ENCODE measurements at regions not wholly inside any gene's neighbourhood (a gene's known extent, or its start where the extent isn't known, plus 50 kb on each side); places are given as distances from the start of the nearest gene placed in this dataset.

DNA sequence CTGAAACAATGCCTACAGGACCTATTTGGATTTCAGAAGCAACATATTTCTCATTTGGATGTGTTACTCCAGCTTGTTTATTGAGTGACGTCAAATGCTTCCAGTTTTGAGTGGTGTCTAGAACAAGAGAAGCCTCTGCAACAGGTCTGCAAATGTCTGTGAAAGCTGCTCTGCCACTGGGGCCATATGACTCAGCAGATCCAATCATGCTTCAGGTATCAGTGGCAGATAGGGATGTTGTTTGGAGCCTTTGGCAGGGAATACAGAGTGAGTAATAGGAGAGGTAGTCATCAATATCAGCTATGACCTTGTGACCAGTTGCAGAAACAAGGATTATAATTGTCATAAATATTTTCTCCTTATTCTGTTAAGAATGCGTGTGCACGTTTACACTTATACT lies 141.1 kb upstream of the ZXDA start:
- H3K4me3 ChIP-seq (ENCODE audit: low read depth, low read length): no peak overlapping the region
- TF ChIP-seq CTCF (IDR thresholded peaks at IDR 0.05; ENCODE audit: low read depth, low read length, missing control alignments): no peak
- no peak for DNase-seq (ENCODE audit: low read depth)

- no peak overlapping the region for H3K4me3 ChIP-seq (ENCODE audit: low read depth, low read length)
- no peak for TF ChIP-seq CTCF (IDR thresholded peaks at IDR 0.05; ENCODE audit: low read depth, low read length, missing control alignments)
- no peak for DNase-seq (ENCODE audit: low read depth)
Measured at GRCh38 chrX:58044130-58044529, 133.9 kb upstream of the ZXDA start.

DNA sequence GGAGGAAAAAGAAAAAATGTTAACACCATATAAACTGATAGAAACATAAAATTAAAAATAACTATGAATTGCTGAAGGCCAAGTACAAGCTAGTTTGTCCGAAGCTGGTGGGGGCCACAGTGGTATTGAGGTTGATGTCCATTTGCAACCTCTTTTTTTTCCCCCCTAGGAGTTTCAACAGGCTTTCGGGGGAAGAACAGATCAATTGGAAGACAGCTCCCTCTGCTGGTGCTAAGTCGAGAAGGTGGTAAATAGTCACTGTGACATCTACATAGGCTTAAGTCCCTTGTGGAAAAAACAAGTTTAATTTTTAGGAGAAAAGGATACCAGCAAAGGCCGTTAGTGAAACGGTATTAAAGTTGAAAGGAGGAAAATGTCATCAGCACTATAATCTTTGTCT lies 115.7 kb upstream of the ZXDA start:
- DNase-seq (ENCODE audit: low read depth): no peak
- H3K4me3 ChIP-seq (ENCODE audit: low read depth, low read length): no peak overlapping the region
- peak; percentile 50 for TF ChIP-seq CTCF (IDR thresholded peaks at IDR 0.05; ENCODE audit: low read depth, low read length, missing control alignments)

GRCh38 chrX:57985951-57986350 lies 75.7 kb upstream of the ZXDA start:
- H3K4me3 ChIP-seq (ENCODE audit: low read depth, low read length): no peak overlapping the region
- no peak for TF ChIP-seq CTCF (IDR thresholded peaks at IDR 0.05; ENCODE audit: low read depth, low read length, missing control alignments)
- DNase-seq (ENCODE audit: low read depth): no peak

DNA sequence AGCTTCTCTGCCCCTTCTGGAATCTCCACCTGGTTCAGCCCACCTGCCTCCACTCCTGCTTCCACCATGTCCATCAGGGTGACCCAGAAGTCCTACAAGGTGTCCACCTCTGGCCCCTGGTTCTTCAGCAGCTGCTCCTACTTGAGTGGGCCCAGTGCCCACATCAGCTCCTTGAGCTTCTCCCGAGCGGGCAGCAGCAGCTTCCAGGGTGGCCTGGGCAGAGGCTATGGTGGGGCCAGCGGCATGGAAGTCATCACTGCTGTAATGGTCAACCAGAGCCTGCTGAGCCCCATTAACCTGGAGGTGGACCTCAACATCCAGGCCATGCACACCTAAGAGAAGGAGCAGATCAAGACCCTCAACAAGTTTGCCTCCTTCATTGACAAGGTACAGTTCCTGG lies 74.4 kb upstream of the ZXDA start:
- no peak for TF ChIP-seq CTCF (IDR thresholded peaks at IDR 0.05; ENCODE audit: low read depth, low read length, missing control alignments)
- no peak overlapping the region for H3K4me3 ChIP-seq (ENCODE audit: low read depth, low read length)
- DNase-seq (ENCODE audit: low read depth): no peak

DNA sequence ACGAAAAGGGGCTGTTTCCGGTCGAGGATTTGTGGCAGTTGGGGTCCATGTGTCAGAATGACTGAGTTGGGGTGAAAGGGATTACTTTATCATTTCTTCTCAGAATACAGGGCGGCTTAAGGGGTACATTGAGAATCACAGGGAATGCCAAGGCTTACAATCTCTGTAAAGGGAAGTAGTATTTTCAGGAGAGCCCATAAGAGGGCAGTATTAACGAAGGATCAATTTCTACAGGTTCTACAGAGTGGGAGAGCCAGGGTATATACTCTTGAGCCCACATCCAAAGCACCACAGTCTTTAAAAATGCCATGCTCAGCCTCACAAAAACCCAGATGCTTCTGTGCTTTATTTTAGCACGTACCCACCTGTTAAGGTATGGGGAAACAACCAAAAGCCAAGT lies 67.7 kb upstream of the ZXDA start:
- DNase-seq (ENCODE audit: low read depth): no peak
- no peak for TF ChIP-seq CTCF (IDR thresholded peaks at IDR 0.05; ENCODE audit: low read depth, low read length, missing control alignments)
- no peak overlapping the region for H3K4me3 ChIP-seq (ENCODE audit: low read depth, low read length)

GRCh38 chrX:57964975-57965374 lies 54.7 kb upstream of the ZXDA start:
- DNase-seq (ENCODE audit: low read depth): no peak
- H3K4me3 ChIP-seq (ENCODE audit: low read depth, low read length): no peak overlapping the region
- no peak for TF ChIP-seq CTCF (IDR thresholded peaks at IDR 0.05; ENCODE audit: low read depth, low read length, missing control alignments)

Data from GM12864 (cell line).